ENCODE measurements at regions not wholly inside any gene's neighbourhood (a gene's known extent, or its start where the extent isn't known, plus 50 kb on each side); places are given as distances from the start of the nearest gene placed in this dataset.

DNA sequence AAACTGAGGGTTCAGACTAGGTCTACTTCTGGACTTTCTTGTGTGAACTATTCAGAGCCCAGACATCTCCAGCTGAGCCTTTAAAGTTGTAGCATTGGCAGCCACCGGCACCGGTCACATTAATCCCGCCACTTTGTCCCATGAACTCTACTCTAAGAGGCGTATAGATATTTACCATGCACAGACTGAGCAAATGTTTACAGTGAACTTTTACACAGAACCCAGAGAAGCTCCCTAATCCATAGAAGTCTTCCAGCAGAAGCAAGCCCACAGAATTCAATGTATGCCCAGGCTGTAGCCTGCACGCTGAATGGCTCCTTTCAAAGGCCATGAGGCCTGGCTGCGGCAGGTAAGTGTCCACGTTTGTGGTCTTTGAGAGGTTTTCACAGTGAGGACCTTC, 466.9 kb downstream of the ENC1 start:
- no peak overlapping the region for H3K27ac Mint-ChIP-seq
- no peak overlapping the region for H3K4me3 Mint-ChIP-seq
- H3K9me3 Mint-ChIP-seq: no peaks in the 10 kb centered on the region
- no peaks in the 10 kb centered on the region for H3K36me3 Mint-ChIP-seq
- H3K27me3 Mint-ChIP-seq: peaks cover 3% of the 10 kb centered on the region
- H3K4me1 Mint-ChIP-seq: no peaks in the 10 kb centered on the region

DNA sequence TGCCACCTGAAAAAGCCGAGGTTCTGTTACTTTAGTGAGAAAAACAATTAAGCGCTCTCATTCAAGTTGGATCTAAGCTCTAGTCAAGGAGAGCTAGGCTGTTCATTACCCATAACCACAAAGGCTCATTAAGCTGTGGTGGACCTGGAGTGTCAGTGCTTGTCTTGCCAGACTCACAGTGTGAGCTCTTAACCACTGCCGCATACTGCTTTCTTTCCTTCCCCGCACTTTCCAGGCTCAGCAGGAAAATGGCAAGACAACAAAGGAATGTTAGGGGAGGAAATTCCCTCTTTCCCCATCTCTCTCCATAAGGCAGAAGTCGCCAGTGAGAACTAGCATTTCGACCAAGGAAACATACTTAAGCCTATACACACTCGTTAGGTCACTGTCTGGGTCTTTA, 467.3 kb downstream of the ENC1 start:
- Mint-ChIP-seq H3K27me3 (peaks cover 3% of the 10 kb centered on the region), H3K9me3 (no peaks in the 10 kb centered on the region), H3K36me3 (no peaks in the 10 kb centered on the region), H3K27ac (no peak overlapping the region), H3K4me3 (no peak overlapping the region), H3K4me1 (no peaks in the 10 kb centered on the region)

GRCh38 chr5:74169701-74170100, 470.8 kb downstream of the ENC1 start:
- Mint-ChIP-seq H3K27me3 (no peaks in the 10 kb centered on the region), H3K4me3 (no peak overlapping the region), H3K4me1 (no peaks in the 10 kb centered on the region), H3K9me3 (no peaks in the 10 kb centered on the region), H3K27ac (no peak overlapping the region), H3K36me3 (no peaks in the 10 kb centered on the region)

GRCh38 chr5:74167930-74168315, 472.6 kb downstream of the ENC1 start:
- Mint-ChIP-seq H3K36me3 (no peaks in the 10 kb centered on the region), H3K27me3 (no peaks in the 10 kb centered on the region), H3K4me1 (no peaks in the 10 kb centered on the region), H3K4me3 (no peak overlapping the region), H3K9me3 (no peaks in the 10 kb centered on the region), H3K27ac (no peak overlapping the region)

GRCh38 chr5:74167206-74167929, 473.2 kb downstream of the ENC1 start:
- Mint-ChIP-seq H3K27me3 (no peaks in the 10 kb centered on the region), H3K9me3 (no peaks in the 10 kb centered on the region), H3K4me1 (no peaks in the 10 kb centered on the region), H3K4me3 (no peak overlapping the region), H3K36me3 (no peaks in the 10 kb centered on the region), H3K27ac (no peak overlapping the region)

DNA sequence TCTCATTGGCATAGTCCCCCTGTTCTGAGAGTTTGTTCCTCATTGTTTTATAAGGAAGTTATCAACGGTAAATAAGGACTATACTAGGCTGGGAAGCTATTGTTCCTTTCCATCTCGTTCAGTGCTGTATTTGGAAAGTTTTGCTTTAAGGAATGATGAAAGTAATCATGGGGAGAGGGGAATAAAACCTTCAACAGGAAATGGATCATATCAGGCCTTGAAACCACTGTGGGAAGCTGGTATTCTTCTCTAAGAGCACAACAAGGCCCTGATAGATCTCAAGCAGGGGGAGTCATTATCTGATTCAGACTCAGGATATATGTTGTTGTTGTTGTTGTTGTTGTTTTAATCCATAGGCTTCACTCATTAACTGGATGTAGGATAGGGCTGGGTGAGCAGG, 474.5 kb downstream of the ENC1 start:
- no peaks in the 10 kb centered on the region for H3K4me1 Mint-ChIP-seq
- no peaks in the 10 kb centered on the region for H3K36me3 Mint-ChIP-seq
- no peaks in the 10 kb centered on the region for H3K9me3 Mint-ChIP-seq
- H3K4me3 Mint-ChIP-seq: no peak overlapping the region
- no peaks in the 10 kb centered on the region for H3K27me3 Mint-ChIP-seq
- H3K27ac Mint-ChIP-seq: no peak overlapping the region

GRCh38 chr5:74164725-74165235, 475.7 kb downstream of the ENC1 start:
- no peaks in the 10 kb centered on the region for H3K36me3 Mint-ChIP-seq
- no peak overlapping the region for H3K4me3 Mint-ChIP-seq
- no peaks in the 10 kb centered on the region for H3K9me3 Mint-ChIP-seq
- no peaks in the 10 kb centered on the region for H3K4me1 Mint-ChIP-seq
- no peaks in the 10 kb centered on the region for H3K27me3 Mint-ChIP-seq
- H3K27ac Mint-ChIP-seq: no peak overlapping the region

DNA sequence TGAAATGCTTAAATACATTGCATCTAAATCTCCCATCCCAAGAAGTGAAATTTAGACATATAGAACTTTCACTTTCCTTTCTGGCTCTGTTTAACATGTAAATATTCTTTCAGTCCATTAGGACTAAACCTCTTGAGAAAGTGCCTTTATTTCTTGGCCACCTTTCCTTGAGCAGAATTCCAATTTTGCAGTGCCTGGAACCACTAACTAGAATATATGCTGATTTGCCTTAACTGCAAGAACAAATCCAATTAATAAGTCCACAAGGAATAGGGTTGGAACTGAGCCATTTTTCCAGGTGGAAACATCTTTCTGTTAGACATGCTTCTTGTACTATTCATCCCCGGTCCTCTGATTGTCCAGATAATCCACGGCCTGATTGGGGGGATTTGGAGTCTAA, 478.0 kb downstream of the ENC1 start:
- H3K4me1 Mint-ChIP-seq: no peaks in the 10 kb centered on the region
- H3K27me3 Mint-ChIP-seq: peaks cover 3% of the 10 kb centered on the region
- no peaks in the 10 kb centered on the region for H3K36me3 Mint-ChIP-seq
- no peak overlapping the region for H3K27ac Mint-ChIP-seq
- H3K9me3 Mint-ChIP-seq: no peaks in the 10 kb centered on the region
- H3K4me3 Mint-ChIP-seq: no peak overlapping the region

GRCh38 chr5:74161170-74161569, 479.4 kb downstream of the ENC1 start:
- H3K9me3 Mint-ChIP-seq: no peaks in the 10 kb centered on the region
- no peak overlapping the region for H3K4me3 Mint-ChIP-seq
- H3K27me3 Mint-ChIP-seq: peaks cover 3% of the 10 kb centered on the region
- H3K27ac Mint-ChIP-seq: no peak overlapping the region
- H3K4me1 Mint-ChIP-seq: no peaks in the 10 kb centered on the region
- H3K36me3 Mint-ChIP-seq: no peaks in the 10 kb centered on the region

DNA sequence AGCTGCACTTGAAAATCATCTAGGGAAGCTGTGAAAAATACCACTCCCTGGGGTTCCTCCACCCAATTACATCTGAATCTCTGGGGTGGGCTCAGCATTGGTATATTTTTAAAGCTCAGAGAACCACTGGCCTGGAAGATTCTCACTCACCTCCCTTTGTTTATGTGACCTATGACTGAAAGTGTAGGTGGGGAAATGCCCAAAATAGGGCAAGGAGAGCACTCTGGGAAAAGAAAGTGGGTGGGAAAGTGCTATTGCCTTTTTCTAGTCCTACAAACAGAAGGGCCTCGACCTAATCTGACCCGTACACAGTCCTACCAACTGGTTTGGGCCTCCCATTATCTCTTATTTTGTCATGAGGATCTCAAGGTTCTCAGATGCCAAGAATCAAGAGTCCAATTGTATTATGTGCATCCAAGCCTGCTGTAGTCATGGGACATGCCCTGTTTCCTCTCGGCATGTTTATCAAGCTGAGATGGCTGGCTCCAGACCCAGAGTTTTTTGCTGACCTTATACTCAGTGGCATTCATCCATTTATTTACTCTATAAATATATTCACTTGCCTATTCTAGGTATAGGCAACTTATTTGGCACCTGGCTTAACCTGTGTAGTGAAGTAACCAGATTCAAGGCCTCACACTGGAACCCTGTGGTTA, 483.7 kb downstream of the ENC1 start:
- peaks cover 6% of the 10 kb centered on the region for H3K27me3 Mint-ChIP-seq
- no peaks in the 10 kb centered on the region for H3K36me3 Mint-ChIP-seq
- H3K4me3 Mint-ChIP-seq: no peak overlapping the region
- no peaks in the 10 kb centered on the region for H3K9me3 Mint-ChIP-seq
- no peaks in the 10 kb centered on the region for H3K4me1 Mint-ChIP-seq
- H3K27ac Mint-ChIP-seq: no peak overlapping the region

DNA sequence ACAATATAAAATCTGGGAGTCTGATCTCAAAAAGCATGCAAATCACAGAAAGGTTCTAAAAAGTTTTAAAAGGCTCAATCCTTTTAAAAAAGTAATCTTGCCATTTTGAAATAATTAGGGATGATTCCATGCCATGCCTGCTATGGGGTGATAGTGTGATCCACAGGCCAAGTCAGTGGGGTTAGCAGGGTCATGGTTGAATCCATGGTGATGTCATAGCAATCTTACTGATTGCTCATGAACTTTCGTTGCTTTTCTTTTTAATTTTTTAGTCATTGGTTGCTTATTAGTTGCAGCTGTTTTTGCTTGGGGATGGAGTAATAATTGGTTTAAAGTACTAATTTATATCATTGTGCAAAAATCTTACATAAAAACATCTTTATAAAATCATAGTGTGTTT, 485.0 kb downstream of the ENC1 start:
- Mint-ChIP-seq H3K4me1 (no peaks in the 10 kb centered on the region), H3K27ac (no peak overlapping the region), H3K36me3 (no peaks in the 10 kb centered on the region), H3K27me3 (peaks cover 6% of the 10 kb centered on the region), H3K9me3 (no peaks in the 10 kb centered on the region), H3K4me3 (no peak overlapping the region)

DNA sequence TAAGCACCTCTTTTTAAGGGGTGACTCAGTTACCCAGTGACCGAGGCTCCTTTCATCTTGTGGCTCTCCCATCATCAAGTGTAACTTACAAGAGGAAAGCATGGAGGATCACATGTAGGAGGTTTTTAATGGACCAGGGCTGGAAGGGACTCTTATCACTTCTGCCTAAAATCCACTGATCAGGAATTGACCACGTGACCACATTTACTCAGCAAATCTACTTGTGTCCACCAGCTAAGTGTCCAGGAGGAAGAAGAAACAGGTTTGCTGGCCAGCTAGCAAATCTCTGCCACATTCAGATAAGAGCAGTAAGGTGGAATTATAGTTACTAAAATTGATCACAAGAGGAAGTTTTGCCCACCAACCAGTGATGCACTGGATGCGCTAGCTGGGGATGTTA, 486.0 kb downstream of the ENC1 start:
- Mint-ChIP-seq H3K4me1 (no peaks in the 10 kb centered on the region), H3K27ac (no peak overlapping the region)

GRCh38 chr5:74153255-74153790, 487.2 kb downstream of the ENC1 start:
- no peaks in the 10 kb centered on the region for H3K4me1 Mint-ChIP-seq
- H3K36me3 Mint-ChIP-seq: no peaks in the 10 kb centered on the region
- H3K4me3 Mint-ChIP-seq: no peak overlapping the region
- peaks cover 7% of the 10 kb centered on the region for H3K27me3 Mint-ChIP-seq
- no peak overlapping the region for H3K27ac Mint-ChIP-seq
- no peaks in the 10 kb centered on the region for H3K9me3 Mint-ChIP-seq

More for the DNA sequence above, 486.0 kb downstream of the ENC1 start:
- Mint-ChIP-seq H3K27me3 (peaks cover 7% of the 10 kb centered on the region), H3K4me3 (no peak overlapping the region), H3K9me3 (no peaks in the 10 kb centered on the region), H3K36me3 (no peaks in the 10 kb centered on the region)

- H3K27me3 Mint-ChIP-seq: peaks cover 4% of the 10 kb centered on the region
- H3K9me3 Mint-ChIP-seq: no peaks in the 10 kb centered on the region
- H3K36me3 Mint-ChIP-seq: no peaks in the 10 kb centered on the region
- no peaks in the 10 kb centered on the region for H3K4me1 Mint-ChIP-seq
- no peak overlapping the region for H3K27ac Mint-ChIP-seq
- no peak overlapping the region for H3K4me3 Mint-ChIP-seq
Observed at GRCh38 chr5:74152625-74153254, 487.8 kb downstream of the ENC1 start.

DNA sequence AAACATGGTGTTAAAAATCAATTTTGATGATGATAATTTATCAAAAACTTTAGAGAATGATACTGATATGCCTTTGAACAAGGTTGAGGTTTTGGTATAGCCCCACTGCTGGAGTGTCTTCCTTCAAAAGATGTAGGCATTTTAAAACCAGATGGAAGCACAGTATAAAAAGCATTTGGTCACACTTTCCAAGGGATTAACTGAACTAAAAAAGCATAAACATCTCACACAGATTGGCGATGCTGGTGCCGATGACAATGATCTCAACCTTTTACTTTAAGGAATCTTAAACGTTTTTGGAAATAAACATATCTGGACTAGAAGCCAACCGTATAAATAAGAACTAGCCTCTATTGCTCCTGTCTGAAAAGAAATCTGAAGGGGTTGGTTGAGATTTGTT, 488.4 kb downstream of the ENC1 start:
- no peak overlapping the region for H3K4me3 Mint-ChIP-seq
- peaks cover 4% of the 10 kb centered on the region for H3K27me3 Mint-ChIP-seq
- no peaks in the 10 kb centered on the region for H3K4me1 Mint-ChIP-seq
- H3K27ac Mint-ChIP-seq: no peak overlapping the region
- no peaks in the 10 kb centered on the region for H3K36me3 Mint-ChIP-seq
- no peaks in the 10 kb centered on the region for H3K9me3 Mint-ChIP-seq

DNA sequence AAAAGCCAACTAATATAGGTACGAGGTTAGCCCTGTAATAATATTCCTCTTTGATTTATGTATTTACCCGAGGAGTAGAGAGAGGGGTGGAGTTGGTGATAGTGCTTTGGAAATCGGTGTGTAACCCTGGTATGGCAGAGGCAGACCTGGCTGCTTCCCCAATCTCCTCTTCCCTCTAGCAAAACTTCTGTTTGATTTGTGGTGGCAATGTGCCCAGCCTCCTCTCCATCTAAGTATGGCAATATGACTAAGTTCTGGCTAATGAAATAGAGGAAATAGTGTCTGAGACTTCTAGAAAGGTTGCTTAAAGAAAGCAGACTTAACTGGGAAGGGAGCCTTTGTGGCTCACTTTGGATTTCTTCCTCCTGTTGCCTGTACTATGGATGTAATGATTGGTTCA, 491.1 kb downstream of the ENC1 start:
- Mint-ChIP-seq H3K27ac (no peak overlapping the region), H3K4me1 (no peaks in the 10 kb centered on the region), H3K9me3 (no peaks in the 10 kb centered on the region), H3K4me3 (no peak overlapping the region), H3K36me3 (no peaks in the 10 kb centered on the region), H3K27me3 (peaks cover 3% of the 10 kb centered on the region)
